C4-2B (cell line): ENCODE measurements at regions not wholly inside any gene's neighbourhood (a gene's known extent, or its start where the extent isn't known, plus 50 kb on each side); places are given as distances from the start of the nearest gene placed in this dataset.
"Not testable (repeated sequence)": the region's sequence is repeated elsewhere in the genome, so short reads cannot be mapped to it uniquely, and the experiment has no call there.

Source experiments
- H3K27ac ChIP-seq: fragments of 450-650 bp; 2 replicates; pipeline ENCODE4 v1.5.1; 2017
- ZFX ChIP-seq: fragments of 450-650 bp; IDR thresholded peaks from 2 replicates; pipeline ENCODE4 v1.6.1; 2017
- TF ChIP-seq, protein P1 (sequence below): fragments of 450-650 bp; conservative IDR thresholded peaks from 2 replicates; pipeline ENCODE4 v1.5.1; 2017; ENCODE audit warnings: mild to moderate bottlenecking

DNA sequence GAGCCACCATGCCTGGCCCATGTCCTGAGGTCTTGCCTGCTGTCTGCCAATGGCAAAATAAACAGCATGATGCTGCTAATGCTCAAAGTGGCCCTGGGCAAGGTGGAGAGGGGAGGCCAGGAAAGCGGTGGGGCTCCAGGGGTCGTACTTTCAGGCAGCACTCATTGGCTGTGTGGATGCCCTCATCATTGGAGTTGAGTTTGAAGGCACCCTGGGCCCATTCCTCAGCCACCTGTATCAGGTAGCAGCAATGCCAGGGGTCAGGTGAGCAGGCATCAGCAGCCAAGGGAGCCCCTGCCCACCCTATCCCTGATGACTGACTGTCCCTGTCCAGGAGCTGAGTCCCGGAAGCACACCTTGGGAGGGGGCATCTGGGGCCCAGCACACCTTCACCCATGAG, 902.5 kb upstream of the ZNF722 start:
- TF ChIP-seq, protein P1, sequence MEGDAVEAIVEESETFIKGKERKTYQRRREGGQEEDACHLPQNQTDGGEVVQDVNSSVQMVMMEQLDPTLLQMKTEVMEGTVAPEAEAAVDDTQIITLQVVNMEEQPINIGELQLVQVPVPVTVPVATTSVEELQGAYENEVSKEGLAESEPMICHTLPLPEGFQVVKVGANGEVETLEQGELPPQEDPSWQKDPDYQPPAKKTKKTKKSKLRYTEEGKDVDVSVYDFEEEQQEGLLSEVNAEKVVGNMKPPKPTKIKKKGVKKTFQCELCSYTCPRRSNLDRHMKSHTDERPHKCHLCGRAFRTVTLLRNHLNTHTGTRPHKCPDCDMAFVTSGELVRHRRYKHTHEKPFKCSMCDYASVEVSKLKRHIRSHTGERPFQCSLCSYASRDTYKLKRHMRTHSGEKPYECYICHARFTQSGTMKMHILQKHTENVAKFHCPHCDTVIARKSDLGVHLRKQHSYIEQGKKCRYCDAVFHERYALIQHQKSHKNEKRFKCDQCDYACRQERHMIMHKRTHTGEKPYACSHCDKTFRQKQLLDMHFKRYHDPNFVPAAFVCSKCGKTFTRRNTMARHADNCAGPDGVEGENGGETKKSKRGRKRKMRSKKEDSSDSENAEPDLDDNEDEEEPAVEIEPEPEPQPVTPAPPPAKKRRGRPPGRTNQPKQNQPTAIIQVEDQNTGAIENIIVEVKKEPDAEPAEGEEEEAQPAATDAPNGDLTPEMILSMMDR = no peak
- no peak for TF ChIP-seq ZFX
- no peak overlapping the region for H3K27ac ChIP-seq

DNA sequence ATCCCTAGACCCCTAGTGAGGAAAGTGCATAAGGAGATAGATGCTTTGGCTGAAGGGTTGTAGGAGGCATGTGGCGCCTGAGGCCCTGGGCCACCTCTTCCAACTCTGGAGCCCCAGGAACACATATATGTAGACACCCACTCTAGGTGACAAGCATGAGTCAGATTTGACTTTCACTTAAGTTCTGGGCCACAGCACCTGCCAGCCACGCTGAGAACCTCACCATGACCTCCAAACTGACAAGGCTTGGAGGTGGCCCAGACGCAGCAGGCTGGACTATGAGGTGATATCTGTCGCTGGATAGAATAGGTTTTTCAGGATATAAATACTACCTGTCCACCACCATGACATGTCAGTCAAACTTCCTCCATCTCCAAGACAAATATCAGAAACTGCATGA, 894.0 kb upstream of the ZNF722 start:
- no peak for TF ChIP-seq ZFX
- TF ChIP-seq, protein P1 = no peak
- H3K27ac ChIP-seq = no peak overlapping the region

DNA sequence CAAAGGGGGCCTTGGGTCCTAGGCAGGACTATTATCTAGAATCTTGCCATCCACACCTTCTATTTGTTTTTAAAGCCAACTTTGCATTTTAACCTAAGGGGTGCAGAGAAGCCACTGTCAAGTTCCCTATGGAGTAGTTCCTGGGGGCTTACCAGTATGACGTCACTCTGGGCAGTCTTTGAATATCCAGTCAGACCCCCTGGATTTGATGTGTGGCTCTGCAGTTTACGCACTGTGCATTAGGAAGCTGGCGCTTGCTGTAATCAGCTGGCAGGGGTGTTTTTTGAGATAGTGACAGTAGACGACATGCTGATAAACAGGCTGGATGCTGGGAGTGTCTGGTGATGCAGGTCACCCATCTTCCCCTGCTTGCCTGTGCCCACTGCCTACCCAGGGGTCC, 892.7 kb upstream of the ZNF722 start:
- TF ChIP-seq, protein P1 = no peak
- no peak for TF ChIP-seq ZFX
- H3K27ac ChIP-seq = no peak overlapping the region

DNA sequence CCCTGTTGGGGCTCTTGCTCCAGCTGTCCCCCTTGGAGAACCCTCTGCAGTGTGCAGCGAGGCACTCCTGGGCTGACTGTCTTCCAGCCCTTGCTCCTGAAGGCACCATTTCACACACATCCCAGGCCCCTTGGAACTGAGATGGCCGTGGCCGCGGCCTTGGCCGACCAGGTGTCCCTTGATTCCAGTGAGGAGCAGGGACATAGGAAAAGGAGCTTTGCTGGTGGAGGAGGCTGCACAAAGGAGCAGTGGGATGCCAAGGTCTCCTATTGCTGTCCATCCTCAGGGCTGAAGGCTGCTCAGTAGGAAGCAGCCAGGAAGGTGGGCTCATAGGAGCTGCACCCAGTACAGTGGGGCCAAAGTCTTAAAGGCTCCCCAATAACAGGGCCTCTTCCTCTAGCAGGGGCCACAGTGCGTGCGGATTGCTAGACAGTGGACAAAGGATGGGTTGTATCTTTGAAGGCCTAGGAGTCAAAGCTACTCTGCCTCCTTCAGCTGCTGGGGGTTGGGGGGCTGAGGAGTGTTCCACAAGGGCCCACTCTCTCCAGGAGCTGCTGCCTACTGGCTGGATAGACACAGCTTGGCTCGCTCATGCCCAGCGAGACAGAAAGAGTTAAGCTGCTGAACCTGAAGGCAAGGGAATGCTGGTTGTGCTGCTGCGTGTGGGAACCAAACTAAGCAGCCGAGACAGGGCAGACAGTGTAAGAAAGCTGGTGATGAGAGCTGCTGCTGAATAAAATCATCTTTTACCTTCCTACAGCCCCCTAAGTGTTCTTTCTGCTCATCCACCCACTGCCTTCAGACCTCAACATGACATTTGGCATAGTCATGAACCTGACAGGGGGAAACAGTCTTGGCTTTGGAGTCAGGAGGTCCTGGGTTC, 891.9 kb upstream of the ZNF722 start:
- no peak overlapping the region for H3K27ac ChIP-seq
- TF ChIP-seq, protein P1 = no peak
- TF ChIP-seq ZFX = no peak

DNA sequence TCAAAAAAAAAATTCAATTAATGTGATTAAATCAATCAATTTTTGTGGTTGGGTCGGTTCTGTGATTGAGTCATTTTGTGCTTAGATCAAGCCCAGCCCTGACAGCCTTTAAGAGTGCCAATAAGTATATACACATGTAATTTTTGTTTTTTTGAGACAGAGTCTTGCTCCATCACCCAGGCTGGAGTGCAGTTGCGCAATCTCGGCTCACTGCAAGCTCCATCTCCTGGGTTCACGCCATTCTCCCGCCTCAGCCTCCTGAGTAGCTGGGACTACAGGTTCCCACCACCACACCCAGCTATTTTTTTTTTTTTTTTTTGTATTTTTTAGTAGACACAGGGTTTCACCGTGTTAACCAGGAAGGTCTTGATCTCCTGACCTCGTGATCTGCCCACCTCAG, 887.1 kb upstream of the ZNF722 start:
- H3K27ac ChIP-seq = not testable (repeated sequence)

DNA sequence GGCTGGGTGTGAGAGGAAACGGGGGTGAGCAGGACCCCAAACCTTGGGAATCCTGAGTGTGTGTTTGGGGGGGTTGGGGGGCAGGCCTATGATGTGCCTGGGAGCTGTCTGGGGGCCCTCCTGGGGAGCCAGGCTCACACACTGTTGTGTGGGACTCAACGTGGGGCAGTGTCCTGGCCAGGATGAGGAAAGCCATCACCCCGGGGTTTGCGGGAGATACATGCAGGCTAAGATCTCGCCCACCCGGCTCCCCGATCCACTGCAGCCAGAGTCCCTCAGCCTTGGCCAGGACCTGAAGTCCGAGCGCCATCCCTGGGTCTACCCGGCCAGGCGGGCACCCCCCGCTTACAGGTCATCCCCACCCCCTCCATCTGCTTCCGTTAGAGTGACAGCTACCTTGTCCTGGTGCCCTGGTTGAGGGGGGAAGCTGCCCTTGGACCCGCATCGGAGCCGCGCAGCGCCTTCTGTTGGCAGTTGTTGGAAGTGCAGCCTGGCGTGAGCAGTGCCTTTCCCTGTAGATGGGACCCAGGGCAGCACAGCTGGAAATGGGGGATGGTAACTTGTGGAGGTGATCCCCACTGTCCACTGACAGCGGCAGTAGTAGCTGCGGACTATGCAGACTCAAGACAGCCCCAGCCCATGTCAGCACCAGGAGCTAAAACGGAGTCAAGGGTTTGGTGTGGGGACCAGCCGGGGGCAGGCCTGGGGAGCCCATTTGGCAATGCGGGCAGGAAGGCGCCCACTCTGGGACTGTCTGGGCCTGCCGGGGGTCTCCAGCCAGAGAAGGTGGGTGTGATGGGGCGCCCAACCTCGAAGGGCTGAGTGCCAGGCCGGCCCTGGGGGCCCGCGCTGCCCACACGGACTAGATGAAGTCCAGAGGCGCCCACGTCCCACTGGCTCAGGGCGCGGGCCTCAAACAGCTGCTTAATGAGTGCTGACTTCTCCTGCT, 885.6 kb upstream of the ZNF722 start:
- TF ChIP-seq ZFX = no peak
- TF ChIP-seq, protein P1 = no peak; the same call in 1 of the 2 replicates
- no peak overlapping the region for H3K27ac ChIP-seq

DNA sequence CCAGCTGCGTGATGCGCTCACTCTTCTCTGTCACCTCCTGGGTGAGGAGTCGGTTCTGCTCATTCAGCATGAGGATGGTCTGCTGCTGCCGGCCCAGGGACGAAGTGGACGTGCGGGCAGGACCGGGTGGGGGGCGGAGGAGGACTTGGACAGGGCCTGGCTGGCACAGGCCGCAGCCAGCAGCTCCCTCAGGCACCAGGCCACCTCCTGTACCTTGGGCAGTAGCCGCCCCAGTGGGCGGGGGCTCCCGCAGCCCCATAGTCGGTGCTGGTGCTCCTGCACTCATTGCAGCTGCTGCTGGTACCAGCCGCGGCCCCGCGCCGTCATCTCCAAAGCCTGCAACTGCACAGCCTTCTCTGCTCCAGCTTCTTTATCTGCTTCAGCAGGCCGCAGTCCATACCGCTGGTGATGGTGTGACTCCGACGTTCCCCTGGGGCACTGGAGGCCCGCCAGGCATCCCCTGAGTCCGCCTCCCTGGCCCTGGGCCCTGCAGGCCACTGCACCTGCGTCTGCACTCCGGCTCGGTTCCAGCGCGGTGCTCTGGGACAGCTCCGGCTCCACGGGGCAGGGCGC, 884.9 kb upstream of the ZNF722 start:
- H3K27ac ChIP-seq = no peak overlapping the region
- no peak for TF ChIP-seq ZFX
- TF ChIP-seq, protein P1 = no peak
